IPS-18a (cell line): ENCODE measurements at regions not wholly inside any gene's neighbourhood (a gene's known extent, or its start where the extent isn't known, plus 50 kb on each side); places are given as distances from the start of the nearest gene placed in this dataset.

Experiments
- H3K27ac ChIP-seq: one replicate; pipeline ENCODE4 v1.5.1; 2013; ENCODE audit warnings: low read length
- H3K27me3 ChIP-seq: one replicate; pipeline ENCODE4 v1.6.1; 2013; ENCODE audit warnings: mild to moderate bottlenecking, low read length; ENCODE audit not compliant: control insufficient read depth, insufficient read depth
- H3K36me3 ChIP-seq: one replicate; pipeline ENCODE4 v1.6.1; 2013; ENCODE audit warnings: low read depth, low read length; ENCODE audit not compliant: control insufficient read depth
- H3K4me1 ChIP-seq: one replicate; pipeline ENCODE4 v1.6.1; 2013; ENCODE audit warnings: low read depth, low read length; ENCODE audit not compliant: control insufficient read depth
- H3K4me3 ChIP-seq: one replicate; pipeline ENCODE4 v1.5.1; 2013; ENCODE audit warnings: low read length
- H3K9ac ChIP-seq: one replicate; pipeline ENCODE4 v1.6.1; 2013; ENCODE audit warnings: mild to moderate bottlenecking, low read length, moderate library complexity
- H3K9me3 ChIP-seq: one replicate; pipeline ENCODE4 v1.6.1; 2013; ENCODE audit warnings: low read depth, low read length; ENCODE audit not compliant: control insufficient read depth

- H3K27ac ChIP-seq, result no peak overlapping the region
Observed at GRCh38 chr5:135135530-135136226, 101.7 kb upstream of the PITX1 start.

DNA sequence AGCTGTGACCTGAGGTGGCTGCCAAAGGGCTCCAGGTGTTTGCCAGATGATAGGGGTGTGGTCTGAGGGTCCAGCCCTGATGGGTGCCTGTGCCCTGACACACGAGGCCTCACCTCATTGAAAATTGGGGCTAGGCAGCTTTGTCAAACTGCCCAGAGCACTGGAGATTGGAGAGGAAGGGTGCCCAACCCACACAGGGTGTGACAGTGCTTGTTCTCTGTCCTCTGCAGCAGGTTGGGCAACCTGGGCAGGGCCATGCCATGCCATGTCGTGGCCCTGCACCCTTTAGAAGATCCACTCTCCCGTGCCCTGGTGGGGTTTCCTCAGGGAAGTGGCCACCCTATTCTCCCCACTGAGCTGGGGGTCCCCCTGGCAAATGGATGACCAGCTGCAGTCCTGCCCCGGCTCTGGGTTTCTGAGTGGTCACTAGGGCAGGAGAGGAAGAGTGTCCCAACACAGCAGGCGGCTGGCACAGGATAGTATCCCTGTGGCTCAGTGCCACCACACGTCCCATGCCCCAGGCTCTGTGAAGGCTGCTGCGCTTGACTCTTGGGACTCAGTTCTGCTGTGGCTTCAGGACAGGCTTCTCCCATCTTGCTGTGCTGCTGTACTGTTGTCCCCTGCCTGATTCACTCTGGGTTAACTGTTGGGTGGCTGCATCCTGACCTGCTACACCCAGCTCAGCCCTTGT, 100.8 kb upstream of the PITX1 start:
- Histone ChIP-seq H3K27ac (no peak overlapping the region), H3K4me3 (no peak overlapping the region), H3K9me3 (no peaks in the 10 kb centered on the region), H3K4me1 (no peaks in the 10 kb centered on the region), H3K9ac (no peak overlapping the region), H3K27me3 (no peaks in the 10 kb centered on the region), H3K36me3 (no peaks in the 10 kb centered on the region)

More at GRCh38 chr5:135135530-135136226, 101.7 kb upstream of the PITX1 start:
- Histone ChIP-seq H3K27me3 (no peaks in the 10 kb centered on the region), H3K9ac (no peak overlapping the region), H3K4me1 (no peaks in the 10 kb centered on the region), H3K9me3 (no peaks in the 10 kb centered on the region), H3K4me3 (no peak overlapping the region), H3K36me3 (no peaks in the 10 kb centered on the region)

DNA sequence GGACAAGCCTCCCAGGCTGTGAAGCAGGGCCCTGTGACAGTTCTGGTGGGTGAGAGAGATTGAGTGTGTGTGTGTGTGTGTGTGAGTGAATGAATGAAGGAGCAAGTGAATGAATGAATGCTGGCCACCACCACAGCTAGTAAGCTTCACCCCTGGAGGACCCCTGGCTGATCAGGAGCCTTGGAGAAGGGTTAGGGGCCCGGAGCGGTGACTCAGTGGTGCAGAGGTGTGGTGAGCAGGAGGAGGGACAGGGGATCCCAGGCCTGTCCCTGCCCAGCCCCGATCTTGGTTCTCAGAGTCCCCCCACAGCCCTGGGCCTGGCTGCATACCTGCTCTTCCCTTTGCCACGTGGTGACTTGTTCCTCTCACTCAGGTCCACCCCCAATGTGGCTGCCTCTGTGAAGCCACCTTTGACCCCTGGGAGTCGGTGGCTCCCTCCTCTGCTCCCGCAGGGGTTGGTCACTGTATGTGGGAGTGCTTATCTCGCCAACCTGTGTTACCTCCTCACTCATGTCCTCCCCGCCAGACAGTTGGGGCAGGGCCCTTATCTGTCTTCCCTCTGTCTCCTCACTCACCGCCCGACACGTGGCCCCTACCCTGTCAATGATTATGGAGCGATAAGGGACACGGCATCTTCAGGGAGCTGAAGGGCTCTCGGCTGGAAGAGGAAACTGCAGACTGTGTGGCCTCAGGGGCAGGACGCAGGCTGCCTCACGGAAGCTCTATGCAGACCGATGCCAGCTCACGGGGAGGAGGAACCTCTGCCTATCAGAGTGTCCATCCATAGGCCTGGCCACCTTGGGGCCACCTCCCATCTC, 99.9 kb upstream of the PITX1 start:
- H3K4me3 ChIP-seq, result no peak overlapping the region
- no peaks in the 10 kb centered on the region for H3K27me3 ChIP-seq
- H3K36me3 ChIP-seq, result no peaks in the 10 kb centered on the region
- no peak overlapping the region for H3K27ac ChIP-seq
- H3K4me1 ChIP-seq, result no peaks in the 10 kb centered on the region
- no peaks in the 10 kb centered on the region for H3K9me3 ChIP-seq
- H3K9ac ChIP-seq, result no peak overlapping the region

DNA sequence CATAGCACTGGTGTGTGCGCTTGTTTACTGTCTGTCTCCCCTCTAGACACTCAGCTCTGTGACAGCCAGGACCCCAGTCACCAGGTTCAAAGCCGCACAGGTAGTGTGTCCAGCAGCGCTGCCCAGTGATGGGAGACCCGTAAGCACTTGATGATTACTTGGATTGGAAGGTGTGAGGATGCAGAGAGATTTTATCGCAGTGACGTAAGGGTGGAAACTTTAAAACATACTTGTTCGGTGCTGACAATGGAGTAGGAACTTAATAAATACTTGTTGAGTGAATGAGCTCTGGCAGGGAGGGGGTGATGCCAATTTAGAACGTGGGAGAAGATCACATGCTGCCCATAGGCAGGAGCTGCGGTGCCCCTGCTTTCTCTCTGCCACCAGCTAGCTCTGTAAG, 99.2 kb upstream of the PITX1 start:
- Histone ChIP-seq H3K36me3 (no peaks in the 10 kb centered on the region), H3K27me3 (no peaks in the 10 kb centered on the region), H3K4me3 (no peak overlapping the region), H3K4me1 (no peaks in the 10 kb centered on the region), H3K27ac (no peak overlapping the region), H3K9ac (no peak overlapping the region), H3K9me3 (no peaks in the 10 kb centered on the region)

DNA sequence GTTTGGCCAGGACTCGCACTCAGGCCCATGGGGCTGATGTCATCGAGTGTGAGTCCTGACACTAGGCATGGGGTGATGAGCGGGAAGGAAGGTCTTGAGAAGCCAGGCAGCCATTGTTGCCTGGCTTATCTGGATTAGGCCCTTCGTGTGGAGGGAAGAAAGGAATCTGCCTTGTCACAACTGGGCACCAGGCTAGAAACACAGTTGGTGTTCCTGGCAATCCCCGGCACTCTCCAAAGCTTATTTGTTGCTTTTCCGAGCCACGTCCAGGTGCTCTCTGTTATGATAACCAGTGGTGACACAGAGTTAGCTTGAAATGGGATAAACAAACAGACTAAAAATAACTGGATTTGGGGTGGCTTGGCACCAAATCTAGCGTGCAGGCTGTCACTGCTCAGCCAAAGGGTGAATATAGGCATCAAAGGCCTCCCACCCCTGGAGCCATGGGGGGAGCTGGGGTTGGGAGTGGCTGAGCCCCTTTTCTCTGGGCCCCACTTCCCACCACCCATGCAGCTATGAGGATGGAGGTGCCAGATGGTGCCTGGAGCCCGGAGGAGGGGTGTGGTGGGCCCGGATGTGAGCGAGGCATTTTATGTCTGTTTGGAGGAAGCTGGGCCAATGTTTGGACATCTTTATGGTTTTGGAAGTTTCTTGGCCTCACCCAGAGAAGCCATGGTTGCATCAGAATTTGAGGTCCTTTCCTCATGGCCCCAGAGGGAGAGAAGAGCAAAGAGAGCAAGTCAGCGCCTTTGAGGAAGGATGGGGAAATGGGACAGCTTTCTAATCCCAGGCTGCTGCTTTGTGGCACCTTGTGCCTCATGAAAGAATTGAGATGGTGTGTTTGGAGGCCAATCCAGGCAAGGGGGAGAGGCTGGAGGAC, 98.0 kb upstream of the PITX1 start:
- Histone ChIP-seq H3K9ac (no peak overlapping the region), H3K9me3 (no peaks in the 10 kb centered on the region), H3K27ac (no peak overlapping the region), H3K27me3 (no peaks in the 10 kb centered on the region), H3K4me1 (no peaks in the 10 kb centered on the region), H3K4me3 (no peak overlapping the region), H3K36me3 (no peaks in the 10 kb centered on the region)

DNA sequence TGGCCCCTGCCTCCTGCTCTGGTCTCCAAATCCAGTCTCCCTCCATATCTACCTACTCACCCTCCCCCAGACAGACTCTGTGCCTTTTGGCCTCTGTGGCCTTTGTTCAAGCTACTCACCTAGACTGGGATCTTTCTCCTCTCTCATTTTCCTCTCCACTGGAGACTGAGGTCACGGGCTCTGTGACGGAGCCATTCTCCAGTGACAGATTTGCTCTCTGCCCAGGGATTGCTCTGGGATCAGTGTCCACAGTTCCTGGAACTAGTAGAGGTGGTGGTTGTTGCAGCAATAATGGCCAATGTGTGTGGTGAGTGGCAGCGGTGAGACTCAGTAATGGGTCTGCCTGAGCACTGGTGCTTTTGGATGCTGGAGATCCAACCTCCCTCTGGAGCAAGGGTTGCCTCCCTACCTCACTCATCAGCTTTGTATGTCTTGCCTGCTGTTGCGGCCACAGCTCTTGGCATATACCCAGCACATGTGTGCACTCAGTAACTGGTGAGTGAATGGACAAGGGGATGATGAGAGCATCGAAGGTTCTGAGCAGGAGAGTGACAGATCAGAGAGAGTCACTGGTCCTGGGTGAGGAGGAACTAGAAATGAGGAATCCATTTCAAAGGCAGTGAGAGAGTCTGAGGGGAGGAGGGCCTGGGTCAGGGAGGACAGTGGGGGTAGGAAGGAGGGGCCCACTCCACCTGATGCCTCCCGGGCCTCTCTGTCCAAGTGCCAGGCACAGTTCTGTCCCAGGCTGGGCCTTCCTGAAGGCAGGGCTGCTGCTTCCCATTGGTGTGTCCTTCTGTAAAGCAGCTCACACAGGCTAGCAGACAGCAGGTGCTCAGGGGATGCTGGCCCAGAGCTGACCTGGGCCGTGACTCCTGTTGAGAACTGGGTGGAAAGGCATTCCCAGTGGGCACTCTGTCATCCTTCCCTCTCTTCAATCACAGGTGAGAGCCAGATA, 96.5 kb upstream of the PITX1 start:
- H3K36me3 ChIP-seq, result no peaks in the 10 kb centered on the region
- no peak overlapping the region for H3K4me3 ChIP-seq
- no peaks in the 10 kb centered on the region for H3K4me1 ChIP-seq
- H3K9ac ChIP-seq, result no peak overlapping the region
- H3K27ac ChIP-seq, result no peak overlapping the region
- no peaks in the 10 kb centered on the region for H3K27me3 ChIP-seq
- no peaks in the 10 kb centered on the region for H3K9me3 ChIP-seq

GRCh38 chr5:135129307-135129706, 95.3 kb upstream of the PITX1 start:
- Histone ChIP-seq H3K27ac (no peak overlapping the region), H3K9me3 (no peaks in the 10 kb centered on the region), H3K36me3 (no peaks in the 10 kb centered on the region), H3K9ac (no peak overlapping the region), H3K4me1 (no peaks in the 10 kb centered on the region), H3K4me3 (no peak overlapping the region), H3K27me3 (no peaks in the 10 kb centered on the region)

DNA sequence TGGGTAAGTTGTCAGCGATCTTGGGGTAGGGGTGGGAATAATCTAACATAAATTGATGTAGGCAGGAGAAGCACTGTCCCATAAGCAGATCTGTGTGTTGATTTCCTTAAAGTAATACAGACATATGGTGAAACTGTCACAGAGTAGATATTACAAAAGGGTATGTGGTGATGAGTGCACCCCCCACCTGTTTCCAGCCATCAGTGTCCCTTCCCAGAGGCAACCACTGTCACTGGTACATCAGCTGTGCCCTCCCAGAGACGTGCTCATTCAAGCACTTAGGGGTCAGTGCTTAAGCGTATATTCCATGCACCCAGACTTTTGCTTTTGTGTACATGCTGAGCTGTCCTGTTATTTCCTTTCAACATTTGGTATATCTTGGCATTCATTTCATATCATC, 94.3 kb upstream of the PITX1 start:
- no peaks in the 10 kb centered on the region for H3K4me1 ChIP-seq
- H3K9ac ChIP-seq, result no peak overlapping the region
- H3K4me3 ChIP-seq, result no peak overlapping the region
- H3K36me3 ChIP-seq, result no peaks in the 10 kb centered on the region
- H3K27ac ChIP-seq, result no peak overlapping the region
- H3K9me3 ChIP-seq, result no peaks in the 10 kb centered on the region
- H3K27me3 ChIP-seq, result no peaks in the 10 kb centered on the region

DNA sequence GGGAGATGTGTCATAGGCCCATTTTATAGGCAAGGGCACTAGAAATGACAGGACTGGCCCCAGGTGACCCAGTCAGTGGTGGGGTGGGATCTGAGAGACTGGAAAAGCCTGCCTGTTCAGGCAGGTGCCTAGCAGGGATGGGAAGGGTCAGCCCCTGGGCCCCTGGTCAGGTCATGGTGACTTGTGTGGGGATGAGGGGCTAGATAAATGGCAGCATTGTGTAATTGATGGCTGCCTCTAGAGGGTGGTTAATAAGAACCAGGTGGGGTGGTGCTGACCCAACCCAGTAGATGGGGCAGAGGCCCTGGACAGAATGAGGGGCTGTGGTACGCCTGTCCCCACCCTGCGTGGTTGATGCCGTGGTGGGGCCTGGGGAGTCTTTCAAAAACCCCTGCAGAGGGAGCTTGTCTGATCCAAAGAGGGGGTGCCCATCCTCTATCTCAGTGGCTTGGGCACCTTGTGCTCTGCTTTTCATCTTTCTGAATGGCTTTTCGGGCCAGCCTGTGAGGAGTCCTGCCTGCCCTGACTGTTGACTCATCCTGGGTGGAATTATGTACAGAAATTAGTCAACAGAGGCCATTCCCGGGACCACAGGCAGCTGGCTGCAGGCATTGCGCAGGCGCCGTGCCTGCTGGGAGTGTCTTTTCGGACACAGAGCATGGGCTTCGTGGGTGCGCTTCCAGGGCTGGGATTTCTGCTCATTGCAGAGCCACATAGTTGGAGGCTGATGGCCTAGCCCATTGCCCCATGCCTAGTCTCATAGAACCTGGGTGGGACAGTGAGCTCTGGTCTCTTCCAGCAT, 93.6 kb upstream of the PITX1 start:
- H3K27me3 ChIP-seq, result no peaks in the 10 kb centered on the region
- no peak overlapping the region for H3K9ac ChIP-seq
- no peaks in the 10 kb centered on the region for H3K4me1 ChIP-seq
- H3K36me3 ChIP-seq, result no peaks in the 10 kb centered on the region
- no peaks in the 10 kb centered on the region for H3K9me3 ChIP-seq
- no peak overlapping the region for H3K27ac ChIP-seq
- no peak overlapping the region for H3K4me3 ChIP-seq
